Activated B cell treated with CpG ODN at 0.5 μM for 24 hours (primary cell): ENCODE measurements at regions not wholly inside any gene's neighbourhood (a gene's known extent, or its start where the extent isn't known, plus 50 kb on each side); places are given as distances from the start of the nearest gene placed in this dataset.

ENCODE experiments used
- ATAC-seq: fragments of 200-7000 bp; cut with Tn5 transposase; one replicate; pipeline ENCODE4 v1.10.0; 2021; ENCODE audit warnings: low read depth, mild to moderate bottlenecking, moderate library complexity
- CTCF ChIA-PET: fragments of 350-600 bp; sonication (Branson Sonifier 250); formaldehyde crosslinking; loops from one replicate; lab custom pipeline; 2021; ENCODE audit warnings: antibody characterized with exemption; lab: Charles Lee
- POLR2A ChIA-PET: fragments of 350-600 bp; sonication (Branson Sonifier 250); formaldehyde crosslinking; loops from one replicate; lab custom pipeline; 2021; ENCODE audit warnings: antibody characterized with exemption; lab: Charles Lee
- DNase-seq: peaks from one replicate; pipeline ENCODE4 v3.0.0; 2022
- H3K27ac Mint-ChIP-seq: one replicate; pipeline ENCODE4 v1.8.0; 2020; ENCODE audit warnings: mixed read lengths
- H3K27me3 Mint-ChIP-seq: one replicate; pipeline ENCODE4 v1.8.0; 2021; ENCODE audit warnings: mixed read lengths
- H3K36me3 Mint-ChIP-seq: one replicate; pipeline ENCODE4 v1.8.0; 2021; ENCODE audit warnings: low read depth, mixed read lengths
- H3K4me1 Mint-ChIP-seq: one replicate; pipeline ENCODE4 v1.8.0; 2021; ENCODE audit warnings: mixed read lengths
- H3K4me3 Mint-ChIP-seq: one replicate; pipeline ENCODE4 v1.8.0; 2020; ENCODE audit warnings: mild to moderate bottlenecking, mixed read lengths
- H3K9me3 Mint-ChIP-seq: one replicate; pipeline ENCODE4 v1.8.0; 2020; ENCODE audit warnings: mixed read lengths
- intact Hi-C: fragments of 100-400 bp; cut with micrococcal nuclease; formaldehyde crosslinking; loops from one replicate; pipeline ENCODE4 v1.15.1; 2024
- TF ChIP-seq, protein P1 (sequence below): fragments of 200-600 bp; IDR thresholded peaks from one replicate; pipeline ENCODE4 v1.8.0; 2022; ENCODE audit warnings: antibody characterized with exemption, mild to moderate bottlenecking

DNA sequence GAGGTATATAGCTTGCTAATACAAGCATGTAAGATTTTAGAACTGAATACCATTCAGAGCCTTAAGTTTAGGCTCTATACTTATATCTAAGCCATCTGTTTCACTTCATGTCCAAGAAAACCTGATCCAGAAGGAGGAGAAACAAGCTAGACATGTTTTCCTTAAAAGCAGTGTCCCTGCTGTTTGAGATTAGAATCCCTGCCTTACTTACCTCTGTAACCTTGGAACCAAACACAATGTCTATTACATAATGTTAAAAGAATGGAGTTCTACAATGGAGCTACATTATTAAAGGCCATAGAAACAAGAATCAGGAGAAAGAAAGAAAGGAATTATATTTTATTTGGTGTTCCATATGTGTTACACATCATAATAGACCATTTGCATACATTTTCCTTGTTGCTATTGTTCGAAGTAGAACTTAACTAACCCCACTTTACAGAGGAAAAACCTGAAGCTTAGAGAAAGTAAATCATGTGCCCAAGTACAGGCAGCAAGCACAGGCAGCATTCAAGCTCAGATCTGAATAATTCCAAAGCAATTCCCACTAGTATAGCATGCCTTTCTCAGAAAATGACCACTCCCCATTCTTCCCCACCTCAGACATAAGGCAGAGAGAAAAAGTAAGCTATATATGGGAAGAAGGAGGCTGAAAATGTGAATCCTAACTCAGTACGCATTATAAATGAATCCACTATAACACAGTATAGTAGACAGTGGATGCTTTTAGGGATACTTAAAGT, 380.1 kb upstream of the SPAG17 start:
- intact Hi-C loops: no loop called here
- POLR2A ChIA-PET: no interaction called here
- no peak for ATAC-seq

DNA sequence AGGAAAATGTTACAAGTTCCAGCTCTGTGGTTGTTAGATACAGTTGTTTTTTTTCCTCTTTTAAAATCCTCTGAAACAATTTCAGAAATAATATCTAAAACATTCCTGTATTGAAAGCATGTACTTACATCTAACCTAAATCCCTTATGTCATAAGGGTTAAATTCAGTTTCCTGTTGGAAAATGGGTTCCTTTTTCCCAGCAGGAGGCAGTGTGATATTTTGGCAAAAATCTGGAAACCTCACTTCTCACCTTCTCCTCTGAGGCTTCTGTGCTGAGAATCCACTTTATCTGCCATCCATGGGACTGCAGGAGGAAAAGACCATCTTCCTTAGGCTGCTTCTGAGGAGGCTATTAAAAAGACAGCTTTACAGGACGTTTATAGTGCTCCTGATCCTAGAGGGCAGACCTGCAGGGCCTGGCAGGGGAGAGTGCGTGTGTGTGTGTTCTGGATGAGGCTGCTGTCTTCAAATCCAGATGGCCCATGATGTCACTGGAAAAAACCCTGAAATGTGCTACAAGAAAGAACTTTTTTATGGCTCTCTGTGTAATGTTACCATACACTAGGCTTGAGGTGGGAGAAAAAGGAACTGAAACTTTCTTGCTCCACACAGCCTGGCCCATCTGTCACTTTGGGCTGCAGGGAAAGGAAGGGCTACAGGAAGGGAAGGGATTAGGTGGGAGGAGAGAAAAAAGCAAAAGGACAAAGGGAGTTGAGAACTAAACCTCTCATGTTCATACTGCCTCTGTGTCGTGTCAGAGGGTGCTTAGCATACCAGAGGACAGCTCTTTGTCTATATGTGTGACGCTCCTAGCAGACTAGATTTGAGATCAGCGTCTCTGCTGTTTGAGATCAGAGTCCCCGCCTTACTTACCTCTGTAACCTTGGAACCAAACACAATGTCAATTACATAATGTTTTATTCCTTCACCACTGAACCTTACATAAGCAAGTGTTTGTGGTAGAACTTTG, 379.2 kb upstream of the SPAG17 start:
- CTCF ChIA-PET: no interaction called here
- H3K36me3 Mint-ChIP-seq: no peaks in the 10 kb centered on the region
- no peak overlapping the region for H3K4me3 Mint-ChIP-seq
- no peak overlapping the region for H3K27ac Mint-ChIP-seq
- H3K4me1 Mint-ChIP-seq: no peaks in the 10 kb centered on the region
- POLR2A ChIA-PET: no interaction called here
- no peaks in the 10 kb centered on the region for H3K27me3 Mint-ChIP-seq
- TF ChIP-seq, protein P1, sequence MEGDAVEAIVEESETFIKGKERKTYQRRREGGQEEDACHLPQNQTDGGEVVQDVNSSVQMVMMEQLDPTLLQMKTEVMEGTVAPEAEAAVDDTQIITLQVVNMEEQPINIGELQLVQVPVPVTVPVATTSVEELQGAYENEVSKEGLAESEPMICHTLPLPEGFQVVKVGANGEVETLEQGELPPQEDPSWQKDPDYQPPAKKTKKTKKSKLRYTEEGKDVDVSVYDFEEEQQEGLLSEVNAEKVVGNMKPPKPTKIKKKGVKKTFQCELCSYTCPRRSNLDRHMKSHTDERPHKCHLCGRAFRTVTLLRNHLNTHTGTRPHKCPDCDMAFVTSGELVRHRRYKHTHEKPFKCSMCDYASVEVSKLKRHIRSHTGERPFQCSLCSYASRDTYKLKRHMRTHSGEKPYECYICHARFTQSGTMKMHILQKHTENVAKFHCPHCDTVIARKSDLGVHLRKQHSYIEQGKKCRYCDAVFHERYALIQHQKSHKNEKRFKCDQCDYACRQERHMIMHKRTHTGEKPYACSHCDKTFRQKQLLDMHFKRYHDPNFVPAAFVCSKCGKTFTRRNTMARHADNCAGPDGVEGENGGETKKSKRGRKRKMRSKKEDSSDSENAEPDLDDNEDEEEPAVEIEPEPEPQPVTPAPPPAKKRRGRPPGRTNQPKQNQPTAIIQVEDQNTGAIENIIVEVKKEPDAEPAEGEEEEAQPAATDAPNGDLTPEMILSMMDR: no peak
- H3K9me3 Mint-ChIP-seq: no peaks in the 10 kb centered on the region
- intact Hi-C loops: no loop called here
- no peak for DNase-seq
- ATAC-seq: no peak

More for the DNA sequence above, 380.1 kb upstream of the SPAG17 start:
- no peak overlapping the region for H3K4me3 Mint-ChIP-seq
- H3K27me3 Mint-ChIP-seq: no peaks in the 10 kb centered on the region
- H3K4me1 Mint-ChIP-seq: no peaks in the 10 kb centered on the region
- no peak for DNase-seq
- H3K27ac Mint-ChIP-seq: no peak overlapping the region
- no peaks in the 10 kb centered on the region for H3K36me3 Mint-ChIP-seq
- CTCF ChIA-PET: no interaction called here
- no peaks in the 10 kb centered on the region for H3K9me3 Mint-ChIP-seq
- TF ChIP-seq, protein P1: no peak

DNA sequence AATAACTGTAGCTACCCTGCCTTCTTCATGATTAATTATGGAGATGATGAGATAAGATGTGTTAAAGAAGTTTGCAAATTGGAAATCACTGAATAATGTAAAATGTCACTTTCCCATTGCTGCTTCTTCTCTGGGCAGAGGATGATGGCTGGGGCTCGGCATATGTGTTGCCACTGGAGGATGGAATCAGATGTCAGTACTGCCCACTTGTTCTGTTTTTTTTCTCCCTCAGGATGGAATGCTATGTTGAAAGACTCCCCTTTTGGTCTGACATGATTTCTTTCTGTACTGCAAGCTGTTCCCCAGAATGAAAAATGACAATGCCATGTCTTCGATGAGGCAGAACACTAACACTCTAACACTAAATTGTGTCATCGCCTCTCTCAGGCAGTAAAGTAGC, 373.9 kb upstream of the SPAG17 start:
- CTCF ChIA-PET: no interaction called here
- no peaks in the 10 kb centered on the region for H3K36me3 Mint-ChIP-seq

DNA sequence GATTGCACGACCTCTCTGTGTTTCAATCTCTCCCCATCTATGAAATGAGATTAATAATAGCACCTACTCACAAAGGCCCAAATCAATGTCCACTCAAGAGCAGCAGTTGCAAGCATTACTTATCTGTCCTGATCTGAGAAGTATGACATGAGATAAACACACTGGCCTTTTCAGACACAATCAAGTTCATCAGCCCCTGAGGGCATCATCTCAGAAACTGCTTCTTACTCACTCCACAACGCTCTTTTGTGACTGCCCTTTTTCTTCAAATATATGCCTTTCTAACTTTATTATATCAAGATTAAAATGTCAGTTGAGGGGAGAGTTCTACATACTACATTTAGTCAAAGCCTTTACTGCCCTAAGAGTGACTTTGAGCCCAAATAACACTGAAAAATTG, 371.9 kb upstream of the SPAG17 start:
- no peak overlapping the region for H3K27ac Mint-ChIP-seq
- intact Hi-C loops: no loop called here
- H3K4me1 Mint-ChIP-seq: no peaks in the 10 kb centered on the region
- TF ChIP-seq, protein P1: no peak
- H3K9me3 Mint-ChIP-seq: peaks cover 3% of the 10 kb centered on the region
- H3K4me3 Mint-ChIP-seq: no peak overlapping the region
- DNase-seq: no peak
- POLR2A ChIA-PET: no interaction called here
- ATAC-seq: no peak
- CTCF ChIA-PET: no interaction called here
- H3K36me3 Mint-ChIP-seq: no peaks in the 10 kb centered on the region
- no peaks in the 10 kb centered on the region for H3K27me3 Mint-ChIP-seq

More for the DNA sequence above, 373.9 kb upstream of the SPAG17 start:
- H3K27me3 Mint-ChIP-seq: no peaks in the 10 kb centered on the region
- POLR2A ChIA-PET: no interaction called here
- no peaks in the 10 kb centered on the region for H3K9me3 Mint-ChIP-seq
- H3K4me1 Mint-ChIP-seq: no peaks in the 10 kb centered on the region
- ATAC-seq (no peak), DNase-seq (no peak)
- intact Hi-C loops: no loop called here
- no peak overlapping the region for H3K27ac Mint-ChIP-seq
- TF ChIP-seq, protein P1: no peak
- no peak overlapping the region for H3K4me3 Mint-ChIP-seq

DNA sequence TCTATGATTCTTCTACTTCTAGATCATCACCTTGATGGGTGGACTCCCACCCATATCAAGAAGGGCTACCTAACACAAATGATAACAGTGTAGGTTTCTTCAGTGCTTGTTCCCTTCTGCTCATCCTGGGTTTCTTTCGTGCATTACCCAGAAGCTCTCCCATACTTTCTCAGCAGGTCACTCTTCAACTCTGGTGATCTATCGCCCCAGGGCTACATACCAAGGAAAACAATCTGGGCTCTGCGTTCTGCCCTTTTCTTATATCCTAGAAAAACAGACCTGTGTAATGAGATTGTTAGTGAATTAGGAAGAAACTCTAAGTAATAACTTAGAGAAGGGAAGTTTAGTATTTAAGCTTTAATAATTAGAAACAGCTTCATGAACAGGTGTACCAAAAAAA, 370.6 kb upstream of the SPAG17 start:
- peaks cover 6% of the 10 kb centered on the region for H3K9me3 Mint-ChIP-seq
- H3K36me3 Mint-ChIP-seq: no peaks in the 10 kb centered on the region
- no peaks in the 10 kb centered on the region for H3K27me3 Mint-ChIP-seq
- ATAC-seq (no peak), DNase-seq (no peak)
- intact Hi-C loops: no loop called here
- no peak overlapping the region for H3K4me3 Mint-ChIP-seq
- H3K27ac Mint-ChIP-seq: no peak overlapping the region
- POLR2A ChIA-PET: no interaction called here
- CTCF ChIA-PET: no interaction called here
- no peaks in the 10 kb centered on the region for H3K4me1 Mint-ChIP-seq
- TF ChIP-seq, protein P1: no peak
